ENCODE measurements at regions not wholly inside any gene's neighbourhood (a gene's known extent, or its start where the extent isn't known, plus 50 kb on each side); places are given as distances from the start of the nearest gene placed in this dataset.
"Not testable (repeated sequence)": the region's sequence is repeated elsewhere in the genome, so short reads cannot be mapped to it uniquely, and the experiment has no call there.

- no peak for DNase-seq (ENCODE audit: low read depth in 4 of 4, low spot score in 2 of 4)
These were observed 720.7 kb upstream of the CTNND2 start for GRCh38 chr5:12624776-12625560.

- DNase-seq (ENCODE audit: low read depth in 4 of 4, low spot score in 2 of 4): no peak
These were observed 719.2 kb upstream of the CTNND2 start for GRCh38 chr5:12623408-12623807.

GRCh38 chr5:12616093-12616492 is 711.8 kb upstream of the CTNND2 start:
- DNase-seq (ENCODE audit: low read depth in 4 of 4, low spot score in 2 of 4): no peak

- no peak for DNase-seq (ENCODE audit: low read depth in 4 of 4, low spot score in 2 of 4)
These were observed 711.0 kb upstream of the CTNND2 start for GRCh38 chr5:12615141-12615820.

GRCh38 chr5:12614608-12615007 is 710.4 kb upstream of the CTNND2 start:
- DNase-seq (ENCODE audit: low read depth in 4 of 4, low spot score in 2 of 4): no peak

GRCh38 chr5:12611132-12611531 is 706.9 kb upstream of the CTNND2 start:
- DNase-seq (ENCODE audit: low read depth in 4 of 4, low spot score in 2 of 4): no peak

GRCh38 chr5:12607817-12608216 is 703.6 kb upstream of the CTNND2 start:
- DNase-seq (ENCODE audit: low read depth in 4 of 4, low spot score in 2 of 4): not testable (repeated sequence)

GRCh38 chr5:12592228-12592627 is 688.0 kb upstream of the CTNND2 start:
- no peak for DNase-seq (ENCODE audit: low read depth in 4 of 4, low spot score in 2 of 4)

GRCh38 chr5:12586406-12586805 is 682.2 kb upstream of the CTNND2 start:
- no peak for DNase-seq (ENCODE audit: low read depth in 4 of 4, low spot score in 2 of 4)

GRCh38 chr5:12578803-12579202 is 674.6 kb upstream of the CTNND2 start:
- not testable (repeated sequence) for DNase-seq (ENCODE audit: low read depth in 4 of 4, low spot score in 2 of 4)

- DNase-seq (ENCODE audit: low read depth in 4 of 4, low spot score in 2 of 4): not testable (repeated sequence)
These were observed 672.7 kb upstream of the CTNND2 start for GRCh38 chr5:12576953-12577352.

- not testable (repeated sequence) for DNase-seq (ENCODE audit: low read depth in 4 of 4, low spot score in 2 of 4)
These were observed 670.2 kb upstream of the CTNND2 start for GRCh38 chr5:12574298-12575093.

- DNase-seq (ENCODE audit: low read depth in 4 of 4, low spot score in 2 of 4): not testable (repeated sequence)
These were observed 669.7 kb upstream of the CTNND2 start for GRCh38 chr5:12573916-12574297.

- DNase-seq (ENCODE audit: low read depth in 4 of 4, low spot score in 2 of 4): no peak
These were observed 666.4 kb upstream of the CTNND2 start for GRCh38 chr5:12570688-12571087.

GRCh38 chr5:12566441-12566840 is 662.2 kb upstream of the CTNND2 start:
- DNase-seq (ENCODE audit: low read depth in 4 of 4, low spot score in 2 of 4): no peak

- no peak for DNase-seq (ENCODE audit: low read depth in 4 of 4, low spot score in 2 of 4)
These were observed 652.8 kb upstream of the CTNND2 start for GRCh38 chr5:12557012-12557411.

GRCh38 chr5:12526113-12526512 is 621.9 kb upstream of the CTNND2 start:
- DNase-seq (ENCODE audit: low read depth in 4 of 4, low spot score in 2 of 4): no peak

- no peak for DNase-seq (ENCODE audit: low read depth in 4 of 4, low spot score in 2 of 4)
These were observed 617.9 kb upstream of the CTNND2 start for GRCh38 chr5:12522116-12522515.

- DNase-seq (ENCODE audit: low read depth in 4 of 4, low spot score in 2 of 4): not testable (repeated sequence)
These were observed 600.7 kb upstream of the CTNND2 start for GRCh38 chr5:12504983-12505382.

- DNase-seq (ENCODE audit: low read depth in 4 of 4, low spot score in 2 of 4): no peak
These were observed 583.9 kb upstream of the CTNND2 start for GRCh38 chr5:12488161-12488560.

GRCh38 chr5:12480487-12480886 is 576.2 kb upstream of the CTNND2 start:
- no peak for DNase-seq (ENCODE audit: low read depth in 4 of 4, low spot score in 2 of 4)

All from left renal cortex interstitium (tissue), 4 donors.